ENCODE measurements at regions not wholly inside any gene's neighbourhood (a gene's known extent, or its start where the extent isn't known, plus 50 kb on each side); places are given as distances from the start of the nearest gene placed in this dataset.

GRCh38 chrX:94252211-94252610 lies 578.2 kb downstream of the FAM133A start:
- DNase-seq = no peak
- no peak for TF ChIP-seq POLR2AphosphoS5 (IDR thresholded peaks at IDR 0.05)
- no peak for TF ChIP-seq POLR2A (IDR thresholded peaks at IDR 0.05)
- TF ChIP-seq, protein P1, sequence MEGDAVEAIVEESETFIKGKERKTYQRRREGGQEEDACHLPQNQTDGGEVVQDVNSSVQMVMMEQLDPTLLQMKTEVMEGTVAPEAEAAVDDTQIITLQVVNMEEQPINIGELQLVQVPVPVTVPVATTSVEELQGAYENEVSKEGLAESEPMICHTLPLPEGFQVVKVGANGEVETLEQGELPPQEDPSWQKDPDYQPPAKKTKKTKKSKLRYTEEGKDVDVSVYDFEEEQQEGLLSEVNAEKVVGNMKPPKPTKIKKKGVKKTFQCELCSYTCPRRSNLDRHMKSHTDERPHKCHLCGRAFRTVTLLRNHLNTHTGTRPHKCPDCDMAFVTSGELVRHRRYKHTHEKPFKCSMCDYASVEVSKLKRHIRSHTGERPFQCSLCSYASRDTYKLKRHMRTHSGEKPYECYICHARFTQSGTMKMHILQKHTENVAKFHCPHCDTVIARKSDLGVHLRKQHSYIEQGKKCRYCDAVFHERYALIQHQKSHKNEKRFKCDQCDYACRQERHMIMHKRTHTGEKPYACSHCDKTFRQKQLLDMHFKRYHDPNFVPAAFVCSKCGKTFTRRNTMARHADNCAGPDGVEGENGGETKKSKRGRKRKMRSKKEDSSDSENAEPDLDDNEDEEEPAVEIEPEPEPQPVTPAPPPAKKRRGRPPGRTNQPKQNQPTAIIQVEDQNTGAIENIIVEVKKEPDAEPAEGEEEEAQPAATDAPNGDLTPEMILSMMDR (IDR thresholded peaks at IDR 0.05) = no peak
- TF ChIP-seq EP300 (IDR thresholded peaks at IDR 0.05; ENCODE audit: low read depth) = no peak
- 60 to 73% methylated on average over 2 of the region's 2 CpGs for WGBS, 2 donors (ENCODE audit: low coverage in 1 of 2)
- Histone ChIP-seq H3K27ac (no peak overlapping the region), H3K27me3 (no peaks in the 10 kb centered on the region), H3K4me3 (no peak overlapping the region), H3K4me1 (no peaks in the 10 kb centered on the region), H3K36me3 (no peaks in the 10 kb centered on the region), H3K9me3 (no peaks in the 10 kb centered on the region)
- in situ Hi-C loops (cut with MboI; ENCODE audit: low pct_ligation_motif_present in 1 of 4, low pct_unique_long_range_greater_than_20kb in 1 of 4, low sequenced_read_pairs in 3 of 4) = no loop called here
- intact Hi-C loops (cut with DNase I; ENCODE audit: low total_unique reads) = no loop called here

GRCh38 chrX:94256396-94256795 lies 582.4 kb downstream of the FAM133A start:
- TF ChIP-seq POLR2AphosphoS5 (IDR thresholded peaks at IDR 0.05) (no peak), POLR2A (IDR thresholded peaks at IDR 0.05) (no peak), EP300 (IDR thresholded peaks at IDR 0.05; ENCODE audit: low read depth) (no peak)
- TF ChIP-seq, protein P1 (IDR thresholded peaks at IDR 0.05) = no peak
- no peak for DNase-seq
- Histone ChIP-seq H3K4me3 (no peak overlapping the region), H3K27me3 (no peaks in the 10 kb centered on the region), H3K4me1 (no peaks in the 10 kb centered on the region), H3K27ac (no peak overlapping the region), H3K36me3 (no peaks in the 10 kb centered on the region), H3K9me3 (no peaks in the 10 kb centered on the region)
- in situ Hi-C loops (cut with MboI; ENCODE audit: low pct_ligation_motif_present in 1 of 4, low pct_unique_long_range_greater_than_20kb in 1 of 4, low sequenced_read_pairs in 3 of 4) (no loop called here), intact Hi-C loops (cut with DNase I; ENCODE audit: low total_unique reads) (no loop called here)
- 89% methylated on average over 1 of the region's 1 CpG; no CpG with 5 or more reads in 1 of the 2 donors for WGBS, 2 donors (ENCODE audit: low coverage in 1 of 2)

GRCh38 chrX:94265323-94265722 lies 591.3 kb downstream of the FAM133A start:
- no peak overlapping the region for H3K27ac ChIP-seq
- H3K4me1 ChIP-seq = no peaks in the 10 kb centered on the region
- DNase-seq = no peak
- WGBS, 2 donors (ENCODE audit: low coverage in 1 of 2) = 63% methylated on average over 1 of the region's 1 CpG; no CpG with 5 or more reads in 1 of the 2 donors
- H3K9me3 ChIP-seq = no peaks in the 10 kb centered on the region
- no peaks in the 10 kb centered on the region for H3K27me3 ChIP-seq
- intact Hi-C loops (cut with DNase I; ENCODE audit: low total_unique reads) = no loop called here
- in situ Hi-C loops (cut with MboI; ENCODE audit: low pct_ligation_motif_present in 1 of 4, low pct_unique_long_range_greater_than_20kb in 1 of 4, low sequenced_read_pairs in 3 of 4) = no loop called here
- TF ChIP-seq, protein P1 (IDR thresholded peaks at IDR 0.05) = no peak
- TF ChIP-seq POLR2AphosphoS5 (IDR thresholded peaks at IDR 0.05) = no peak
- TF ChIP-seq EP300 (IDR thresholded peaks at IDR 0.05; ENCODE audit: low read depth) = no peak
- TF ChIP-seq POLR2A (IDR thresholded peaks at IDR 0.05) = no peak
- no peak overlapping the region for H3K4me3 ChIP-seq
- no peaks in the 10 kb centered on the region for H3K36me3 ChIP-seq

DNA sequence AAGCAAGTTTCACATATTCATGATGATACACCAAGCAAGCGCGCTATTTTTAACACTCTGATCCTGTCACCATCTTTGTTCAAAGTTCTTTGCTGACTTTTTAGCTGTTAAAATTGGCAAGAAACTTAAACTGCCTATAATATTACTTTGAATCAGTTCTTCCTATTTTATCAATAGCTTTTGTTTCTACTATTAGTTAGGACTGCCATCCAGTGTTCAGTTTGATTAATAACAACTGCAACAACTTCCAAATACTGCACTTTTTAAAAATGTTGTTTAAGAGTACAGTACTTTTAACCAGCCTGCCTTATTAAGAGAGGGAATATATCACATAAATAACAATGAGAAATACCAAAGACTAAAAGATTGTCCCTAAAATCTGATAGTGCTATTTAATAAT lies 614.3 kb downstream of the FAM133A start:
- no peaks in the 10 kb centered on the region for H3K27me3 ChIP-seq
- no peak for DNase-seq
- no peak overlapping the region for H3K27ac ChIP-seq
- TF ChIP-seq POLR2A (IDR thresholded peaks at IDR 0.05) (no peak), EP300 (IDR thresholded peaks at IDR 0.05; ENCODE audit: low read depth) (no peak), POLR2AphosphoS5 (IDR thresholded peaks at IDR 0.05) (no peak)
- TF ChIP-seq, protein P1 (IDR thresholded peaks at IDR 0.05) = no peak
- 77 to 92% methylated on average over 2 of the region's 2 CpGs for WGBS, 2 donors (ENCODE audit: low coverage in 1 of 2)
- no peaks in the 10 kb centered on the region for H3K36me3 ChIP-seq
- no peaks in the 10 kb centered on the region for H3K9me3 ChIP-seq
- intact Hi-C loops (cut with DNase I; ENCODE audit: low total_unique reads) (no loop called here), in situ Hi-C loops (cut with MboI; ENCODE audit: low pct_ligation_motif_present in 1 of 4, low pct_unique_long_range_greater_than_20kb in 1 of 4, low sequenced_read_pairs in 3 of 4) (no loop called here)
- H3K4me1 ChIP-seq = no peaks in the 10 kb centered on the region
- no peak overlapping the region for H3K4me3 ChIP-seq
